Pancreas (tissue), 10 donors: ENCODE measurements at regions not wholly inside any gene's neighbourhood (a gene's known extent, or its start where the extent isn't known, plus 50 kb on each side); places are given as distances from the start of the nearest gene placed in this dataset.
"Not testable (repeated sequence)": the region's sequence is repeated elsewhere in the genome, so short reads cannot be mapped to it uniquely, and the experiment has no call there.

Experiments
- ATAC-seq, 4 donors: fragments of 200-7000 bp; cut with Tn5 transposase; one replicate each; pipeline versions ENCODE4 v1.8.0 to v1.9.1; 2020; ENCODE audit warnings: mild to moderate bottlenecking in 4 of 4, moderate library complexity in 4 of 4
- DNase-seq, 6 donors: peaks; one replicate each; pipeline ENCODE4 v3.0.0-alpha.2; 2020
- FAIRE-seq: peaks from 2 replicates; lab custom pipeline; 2012; peaks lifted over from hg19 to GRCh38; lab: Jason Lieb, UNC
- H3K27ac ChIP-seq, 4 donors: fragments of 200-600 bp; sonication (generic); 1 replicate in 3 of 4; 2 replicates in 1 of 4; pipeline versions ENCODE4 v1.5.0 to v1.8.0; 2020
- H3K27me3 ChIP-seq, 4 donors: fragments of 200-600 bp; one replicate each; pipeline ENCODE4 v1.8.0; 2021
- H3K36me3 ChIP-seq, 3 donors: fragments of 200-600 bp; sonication (generic) in 1 of 3; one replicate each; pipeline versions ENCODE4 v1.5.0 to v1.8.0; 2020 to 2021
- H3K4me1 ChIP-seq, 3 donors: fragments of 200-600 bp; one replicate each; pipeline ENCODE4 v1.8.0; 2021
- H3K4me3 ChIP-seq, 4 donors: fragments of 200-600 bp; sonication (generic) in 2 of 4; one replicate each; pipeline versions ENCODE4 v1.5.0 to v1.8.0; 2020 to 2021
- H3K9me3 ChIP-seq, 4 donors: fragments of 200-600 bp; one replicate each; pipeline ENCODE4 v1.8.0; 2021
- WGBS, 2 donors: extraction: QIAGEN DNeasy Blood & Tissue Kit; methylation state at CpG; one replicate each; pipeline ENCODE4 v1.1.7; 2013; 5-methylcytosine and 5-hydroxymethylcytosine counted together
- intact Hi-C, 3 donors: fragments of 100-400 bp; cut with DNase I; formaldehyde crosslinking; loops; one replicate each; pipeline versions ENCODE4 v1.11.1 to v1.14.2; 2022
- TF ChIP-seq, protein P1 (sequence below), 4 donors: fragments of 200-600 bp; sonication (generic) in 3 of 4; IDR thresholded peaks; one replicate each; pipeline versions ENCODE4 v1.5.0 to v1.8.0; 2021; ENCODE audit warnings: antibody characterized with exemption in 4 of 4
- donor health status: healthy with polysubstance abuse.
- donor health status: DM: no; HTN: no; CAD: no; lungs with moderate emphysema.
- donor health status: DM: no; HTN: no; CAD: no.
- donor health status: control.
- donor health status: control.
- donor health status: Bipolar disorder and iron deficiency.
- donor health status: DM: yes; HTN: yes; CAD: no.
- donor health status: DM: no; HTN: no; CAD: no.
- donor health status: DM: no; HTN: no; CAD: no.
- donor health status: DM: yes; HTN: yes; CAD: no.

DNA sequence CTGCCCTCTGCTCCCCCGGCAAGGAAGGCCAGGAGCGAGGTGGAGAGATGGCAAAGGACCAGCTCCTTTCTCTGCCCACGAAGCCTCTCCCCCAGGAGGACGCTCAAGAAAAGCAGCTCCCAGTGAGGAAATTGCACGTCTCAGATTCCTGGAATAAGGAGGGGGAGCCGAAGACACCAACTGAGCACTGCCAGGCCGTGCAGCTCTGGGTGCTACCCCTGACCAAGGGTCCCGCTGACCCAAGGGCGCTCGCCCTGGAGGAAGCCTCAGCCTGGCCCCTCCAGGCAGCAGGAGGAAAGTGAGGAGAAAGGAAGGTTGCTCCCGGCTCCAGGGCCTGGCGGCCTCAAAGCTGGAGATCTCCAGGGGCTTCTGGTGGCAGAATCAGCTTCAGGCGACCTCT, 174.1 kb upstream of the SFSWAP start:
- Histone ChIP-seq H3K36me3 (no peaks in the 10 kb centered on the region), H3K4me3 (no peak overlapping the region), H3K4me1 (no peaks in the 10 kb centered on the region), H3K27me3 (no peaks in the 10 kb centered on the region), H3K9me3 (no peaks in the 10 kb centered on the region), H3K27ac (no peak overlapping the region)
- 67 to 78% methylated on average over 13 of the region's 13 CpGs for WGBS, 2 donors
- DNase-seq: no peak
- TF ChIP-seq, protein P1, sequence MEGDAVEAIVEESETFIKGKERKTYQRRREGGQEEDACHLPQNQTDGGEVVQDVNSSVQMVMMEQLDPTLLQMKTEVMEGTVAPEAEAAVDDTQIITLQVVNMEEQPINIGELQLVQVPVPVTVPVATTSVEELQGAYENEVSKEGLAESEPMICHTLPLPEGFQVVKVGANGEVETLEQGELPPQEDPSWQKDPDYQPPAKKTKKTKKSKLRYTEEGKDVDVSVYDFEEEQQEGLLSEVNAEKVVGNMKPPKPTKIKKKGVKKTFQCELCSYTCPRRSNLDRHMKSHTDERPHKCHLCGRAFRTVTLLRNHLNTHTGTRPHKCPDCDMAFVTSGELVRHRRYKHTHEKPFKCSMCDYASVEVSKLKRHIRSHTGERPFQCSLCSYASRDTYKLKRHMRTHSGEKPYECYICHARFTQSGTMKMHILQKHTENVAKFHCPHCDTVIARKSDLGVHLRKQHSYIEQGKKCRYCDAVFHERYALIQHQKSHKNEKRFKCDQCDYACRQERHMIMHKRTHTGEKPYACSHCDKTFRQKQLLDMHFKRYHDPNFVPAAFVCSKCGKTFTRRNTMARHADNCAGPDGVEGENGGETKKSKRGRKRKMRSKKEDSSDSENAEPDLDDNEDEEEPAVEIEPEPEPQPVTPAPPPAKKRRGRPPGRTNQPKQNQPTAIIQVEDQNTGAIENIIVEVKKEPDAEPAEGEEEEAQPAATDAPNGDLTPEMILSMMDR (IDR thresholded peaks at IDR 0.05): no peak
- no peak for ATAC-seq
- intact Hi-C loops: no loop called here
- FAIRE-seq: no peak

DNA sequence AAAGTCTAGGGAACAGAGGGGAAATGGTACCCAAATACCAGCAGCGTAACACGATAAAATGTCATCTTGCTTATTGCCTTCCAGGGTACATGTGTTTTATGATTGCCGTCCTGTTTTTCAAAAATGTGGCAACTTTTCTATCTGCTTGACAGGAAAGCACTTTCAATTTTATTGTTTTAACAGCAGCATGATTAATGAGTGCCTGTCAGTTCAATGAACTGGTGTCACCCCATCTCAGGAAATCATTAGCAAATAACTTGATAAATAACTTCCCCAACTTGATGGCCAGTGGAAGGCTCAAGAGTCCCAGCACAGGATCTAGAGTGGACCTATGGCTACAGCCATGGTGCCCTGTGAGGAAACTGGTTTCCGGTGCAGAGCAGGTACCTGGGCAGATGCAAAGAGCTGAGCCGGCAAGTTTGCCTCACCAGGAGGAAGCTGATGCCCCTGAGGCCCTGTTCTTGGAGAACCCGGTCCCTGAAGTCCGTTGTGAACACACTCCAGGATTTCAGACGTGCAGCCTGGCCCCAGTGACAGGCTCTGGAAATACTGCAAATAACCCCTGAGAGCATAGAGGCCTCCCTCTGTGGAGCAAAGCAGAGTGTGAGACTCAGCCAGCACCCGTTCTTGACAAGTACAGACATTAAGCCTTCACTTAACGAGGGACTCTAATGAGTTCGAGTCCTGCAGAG, 173.5 kb upstream of the SFSWAP start:
- no peak overlapping the region for H3K27ac ChIP-seq
- H3K27me3 ChIP-seq: no peaks in the 10 kb centered on the region
- DNase-seq (no peak), ATAC-seq (no peak), FAIRE-seq (no peak)
- H3K4me3 ChIP-seq: no peak overlapping the region
- H3K36me3 ChIP-seq: no peaks in the 10 kb centered on the region
- 36 to 42% methylated on average over 11 of the region's 11 CpGs for WGBS, 2 donors
- no peaks in the 10 kb centered on the region for H3K9me3 ChIP-seq
- TF ChIP-seq, protein P1 (IDR thresholded peaks at IDR 0.05): no peak
- H3K4me1 ChIP-seq: no peaks in the 10 kb centered on the region
- intact Hi-C loops: no loop called here

DNA sequence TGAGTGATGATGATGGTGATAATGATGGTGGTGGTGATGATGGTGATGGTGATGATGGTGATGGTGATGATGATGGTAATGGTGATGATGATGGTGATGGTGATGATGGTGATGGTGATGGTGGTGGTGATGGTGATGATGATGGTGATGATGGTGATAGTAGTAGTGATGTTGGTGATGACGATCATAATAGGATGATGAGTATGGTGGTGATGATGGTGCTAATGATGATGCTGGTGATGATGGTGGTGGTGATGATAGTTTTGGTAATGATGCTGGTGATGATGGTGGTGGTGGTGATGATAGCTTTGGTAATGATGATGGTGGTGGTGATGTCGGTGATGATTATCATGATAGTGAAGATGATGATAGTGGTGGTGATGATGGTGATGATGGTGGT, 171.5 kb upstream of the SFSWAP start:
- FAIRE-seq: no peak
- intact Hi-C loops: no loop called here
- no peak for ATAC-seq
- Histone ChIP-seq H3K9me3 (no peaks in the 10 kb centered on the region), H3K27me3 (no peaks in the 10 kb centered on the region), H3K27ac (no peak overlapping the region), H3K36me3 (no peaks in the 10 kb centered on the region), H3K4me3 (no peak overlapping the region), H3K4me1 (no peaks in the 10 kb centered on the region)
- TF ChIP-seq, protein P1 (IDR thresholded peaks at IDR 0.05): no peak
- DNase-seq: no peak
- WGBS, 2 donors: 77 to 92% methylated on average over 2 of the region's 2 CpGs

DNA sequence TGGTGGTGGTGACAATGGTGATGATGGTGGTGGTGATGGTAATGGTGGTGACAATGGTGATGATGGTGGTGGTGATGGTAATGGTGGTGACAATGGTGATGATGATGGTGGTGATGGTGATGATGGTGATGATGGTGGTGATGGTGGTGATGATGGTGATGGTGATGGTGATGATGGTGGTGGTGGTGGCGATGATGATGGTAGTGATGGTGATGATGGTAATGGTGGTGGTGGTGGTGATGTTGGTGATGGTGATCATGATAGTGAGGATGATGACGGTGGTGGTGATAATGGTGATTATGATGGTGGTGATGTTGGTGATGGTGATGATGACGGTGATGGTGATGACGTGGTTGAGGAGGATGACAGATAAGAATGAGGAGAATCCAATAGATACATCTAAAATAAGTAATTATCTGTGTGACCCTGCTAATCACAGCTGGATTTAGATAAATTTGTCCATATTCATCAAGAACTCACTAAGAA, 170.7 kb upstream of the SFSWAP start:
- DNase-seq (no peak), ATAC-seq (no peak), FAIRE-seq (no peak)
- no peaks in the 10 kb centered on the region for H3K4me1 ChIP-seq
- no peak overlapping the region for H3K4me3 ChIP-seq
- no peaks in the 10 kb centered on the region for H3K36me3 ChIP-seq
- H3K27me3 ChIP-seq: no peaks in the 10 kb centered on the region
- no peaks in the 10 kb centered on the region for H3K9me3 ChIP-seq
- intact Hi-C loops: no loop called here
- no peak overlapping the region for H3K27ac ChIP-seq
- WGBS, 2 donors: 82 to 96% methylated on average over 4 of the region's 4 CpGs
- TF ChIP-seq, protein P1 (IDR thresholded peaks at IDR 0.05): no peak

DNA sequence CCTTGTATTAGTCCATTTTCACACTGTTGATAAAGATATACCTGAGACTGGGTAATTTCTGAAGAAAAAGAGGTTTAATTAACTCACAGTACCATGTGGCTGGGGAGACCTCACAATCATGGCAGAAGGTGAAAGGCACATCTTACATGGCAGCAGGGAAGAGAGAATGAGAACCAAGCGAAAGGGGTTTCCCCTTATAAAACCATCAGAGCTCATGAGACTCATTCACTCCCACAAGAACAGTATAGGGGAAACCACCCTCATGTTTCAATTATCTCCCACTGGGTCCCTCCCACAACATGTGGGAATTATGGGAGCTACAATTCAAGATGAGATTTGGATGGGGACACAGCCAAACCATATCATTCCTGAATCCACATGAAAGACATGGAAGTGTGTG, 169.4 kb upstream of the SFSWAP start:
- H3K9me3 ChIP-seq, H3K27me3 ChIP-seq, H3K4me3 ChIP-seq, H3K27ac ChIP-seq, intact Hi-C loops, DNase-seq, FAIRE-seq, H3K36me3 ChIP-seq, ATAC-seq, H3K4me1 ChIP-seq: not testable (repeated sequence)
- WGBS, 2 donors: 60 to 84% methylated on average over 1 of the region's 1 CpG
